ENCODE measurements at regions not wholly inside any gene's neighbourhood (a gene's known extent, or its start where the extent isn't known, plus 50 kb on each side); places are given as distances from the start of the nearest gene placed in this dataset.

DNA sequence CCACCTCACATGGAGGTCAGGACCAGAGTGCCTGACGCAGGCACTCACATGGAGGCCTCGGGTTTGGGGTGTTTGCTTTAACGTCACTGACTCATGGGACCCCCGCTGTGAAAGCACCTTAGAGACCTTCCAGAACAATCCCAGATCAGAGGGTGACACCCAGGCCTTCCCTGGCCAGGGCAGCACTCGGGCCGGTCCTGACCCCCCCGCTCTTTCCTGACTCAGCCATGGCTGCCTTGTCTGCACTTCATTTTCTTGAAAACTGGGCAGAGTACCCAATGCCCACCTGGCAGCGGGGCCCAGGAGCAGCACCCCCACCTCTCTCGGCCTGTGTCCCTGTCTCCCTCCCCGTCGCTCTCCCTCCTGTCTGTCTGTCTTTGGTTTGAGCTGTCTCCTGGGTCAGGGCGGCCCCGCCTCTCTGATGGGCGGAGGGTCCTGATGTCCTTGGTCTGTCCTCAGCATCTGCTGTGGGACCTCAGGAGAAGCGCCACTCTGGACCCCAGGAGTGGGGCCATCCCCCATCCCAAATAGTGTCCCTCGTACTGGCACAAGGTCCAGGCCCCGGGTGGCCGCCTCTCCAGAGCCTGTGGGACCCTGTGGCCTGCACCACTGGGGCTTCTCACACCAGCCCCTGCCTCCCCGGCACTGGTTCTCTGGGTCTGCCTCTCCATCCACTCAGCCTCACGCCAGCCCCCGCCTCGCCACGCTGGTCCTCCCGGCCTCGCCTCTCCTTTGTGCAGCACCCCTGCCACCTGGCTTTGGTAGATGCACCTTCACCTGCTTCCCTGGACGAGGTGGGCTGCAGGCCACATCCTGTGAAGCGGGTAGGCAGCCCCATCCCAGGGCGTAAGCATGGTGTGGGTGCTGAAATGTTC lies 55.9 kb upstream of the ZNF469 start:
- H3K36me3 Mint-ChIP-seq (ENCODE audit: insufficient read depth, unreplicated experiment): no peaks in the 10 kb centered on the region
- no TSS peak for BruUV-seq (replicated peaks)
- no peak for DNase-seq (ENCODE audit: unreplicated experiment)
- intact Hi-C loops (cut with micrococcal nuclease): no loop called here
- H3K27me3 Mint-ChIP-seq (ENCODE audit: insufficient read depth, unreplicated experiment): no peaks in the 10 kb centered on the region
- H3K4me3 Mint-ChIP-seq (ENCODE audit: unreplicated experiment): no peak overlapping the region
- H3K9me3 Mint-ChIP-seq (ENCODE audit: unreplicated experiment): no peaks in the 10 kb centered on the region
- POLR2A ChIA-PET: no interaction called here
- H3K27ac Mint-ChIP-seq (ENCODE audit: low read depth, unreplicated experiment): no peak overlapping the region
- no peak for TF ChIP-seq CTCF (IDR thresholded peaks at IDR 0.05; ENCODE audit: unreplicated experiment)
- CTCF ChIA-PET: no interaction called here
- no peaks in the 10 kb centered on the region for H3K4me1 Mint-ChIP-seq (ENCODE audit: insufficient read depth, unreplicated experiment)

GRCh38 chr16:88327561-88328312 lies 55.0 kb upstream of the ZNF469 start:
- ChIA-PET CTCF (no interaction called here), POLR2A (interaction anchor here (0.6 kb wide), 1 partner anchor 337 kb away, joined by 3 read pairs; no protein-coding TSS in a partner anchor)
- Mint-ChIP-seq H3K4me1 (ENCODE audit: insufficient read depth, unreplicated experiment) (no peaks in the 10 kb centered on the region), H3K27me3 (ENCODE audit: insufficient read depth, unreplicated experiment) (no peaks in the 10 kb centered on the region), H3K36me3 (ENCODE audit: insufficient read depth, unreplicated experiment) (no peaks in the 10 kb centered on the region), H3K27ac (ENCODE audit: low read depth, unreplicated experiment) (no peak overlapping the region), H3K4me3 (ENCODE audit: unreplicated experiment) (no peak overlapping the region), H3K9me3 (ENCODE audit: unreplicated experiment) (no peaks in the 10 kb centered on the region)
- intact Hi-C loops (cut with micrococcal nuclease): no loop called here
- BruUV-seq (replicated peaks): no TSS peak
- no peak for TF ChIP-seq CTCF (IDR thresholded peaks at IDR 0.05; ENCODE audit: unreplicated experiment)
- DNase-seq (ENCODE audit: unreplicated experiment): no peak

- no TSS peak for BruUV-seq (replicated peaks)
- Mint-ChIP-seq H3K4me1 (ENCODE audit: insufficient read depth, unreplicated experiment) (peaks cover 2% of the 10 kb centered on the region), H3K27ac (ENCODE audit: low read depth, unreplicated experiment) (no peak overlapping the region)
Observed at GRCh38 chr16:88328313-88328980, 54.3 kb upstream of the ZNF469 start.

More at GRCh38 chr16:88328313-88328980, 54.3 kb upstream of the ZNF469 start:
- ChIA-PET CTCF (no interaction called here), POLR2A (no interaction called here)
- Mint-ChIP-seq H3K36me3 (ENCODE audit: insufficient read depth, unreplicated experiment) (no peaks in the 10 kb centered on the region), H3K4me3 (ENCODE audit: unreplicated experiment) (no peak overlapping the region), H3K27me3 (ENCODE audit: insufficient read depth, unreplicated experiment) (no peaks in the 10 kb centered on the region), H3K9me3 (ENCODE audit: unreplicated experiment) (no peaks in the 10 kb centered on the region)
- no peak for TF ChIP-seq CTCF (IDR thresholded peaks at IDR 0.05; ENCODE audit: unreplicated experiment)
- intact Hi-C loops (cut with micrococcal nuclease): no loop called here
- DNase-seq (ENCODE audit: unreplicated experiment): no peak

All from MCF 10A (cell line).